ENCODE measurements at regions not wholly inside any gene's neighbourhood (a gene's known extent, or its start where the extent isn't known, plus 50 kb on each side); places are given as distances from the start of the nearest gene placed in this dataset.

DNA sequence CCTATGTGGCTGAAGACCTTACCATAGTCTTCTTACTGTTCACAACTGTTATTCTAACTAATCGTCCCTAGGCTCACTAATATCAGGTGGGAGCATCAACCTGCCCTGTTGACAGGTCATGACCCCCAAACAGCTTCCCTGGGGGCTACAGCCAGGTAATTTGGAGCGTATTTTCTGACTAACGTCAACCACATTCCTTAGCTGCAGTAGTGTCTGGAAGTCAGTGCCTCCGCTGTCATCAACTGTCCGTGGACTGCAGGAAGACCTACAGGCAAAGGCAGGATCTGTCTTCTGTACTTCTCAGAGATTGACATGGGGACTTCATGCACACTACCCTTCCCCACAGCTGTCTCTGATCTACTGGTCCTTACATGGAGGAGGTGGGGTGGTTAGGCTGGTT, 456.9 kb downstream of the BCL11A start:
- TF ChIP-seq ASH2L (IDR thresholded peaks at IDR 0.05; ENCODE audit: low read length) (no peak), POLR2AphosphoS5 (IDR thresholded peaks at IDR 0.05; ENCODE audit: low read depth, low read length) (no peak), CHD2 (IDR thresholded peaks at IDR 0.05; ENCODE audit: low read length) (no peak), POLR2A (IDR thresholded peaks at IDR 0.05; ENCODE audit: control extremely low read depth in 1 of 2, low read depth in 2 of 2, low read length in 2 of 2) (no peak), RAD21 (IDR thresholded peaks at IDR 0.05 in 1 of 2, conservative IDR thresholded peaks at IDR 0.05 in 1 of 2; ENCODE audit: low read depth in 2 of 2, low read length in 2 of 2) (no peak), BACH1 (IDR thresholded peaks at IDR 0.05; ENCODE audit: low read length) (no peak), EZH2 (IDR thresholded peaks at IDR 0.05; ENCODE audit: low read depth, low read length, severe bottlenecking) (no peak), SAP30 (IDR thresholded peaks at IDR 0.05; ENCODE audit: insufficient read depth, insufficient replicate concordance, low read length) (no peak), RNF2 (IDR thresholded peaks at IDR 0.05; ENCODE audit: borderline replicate concordance, low read depth, low read length, missing control alignments, poor library complexity, severe bottlenecking) (no peak)
- TF ChIP-seq, protein P1, sequence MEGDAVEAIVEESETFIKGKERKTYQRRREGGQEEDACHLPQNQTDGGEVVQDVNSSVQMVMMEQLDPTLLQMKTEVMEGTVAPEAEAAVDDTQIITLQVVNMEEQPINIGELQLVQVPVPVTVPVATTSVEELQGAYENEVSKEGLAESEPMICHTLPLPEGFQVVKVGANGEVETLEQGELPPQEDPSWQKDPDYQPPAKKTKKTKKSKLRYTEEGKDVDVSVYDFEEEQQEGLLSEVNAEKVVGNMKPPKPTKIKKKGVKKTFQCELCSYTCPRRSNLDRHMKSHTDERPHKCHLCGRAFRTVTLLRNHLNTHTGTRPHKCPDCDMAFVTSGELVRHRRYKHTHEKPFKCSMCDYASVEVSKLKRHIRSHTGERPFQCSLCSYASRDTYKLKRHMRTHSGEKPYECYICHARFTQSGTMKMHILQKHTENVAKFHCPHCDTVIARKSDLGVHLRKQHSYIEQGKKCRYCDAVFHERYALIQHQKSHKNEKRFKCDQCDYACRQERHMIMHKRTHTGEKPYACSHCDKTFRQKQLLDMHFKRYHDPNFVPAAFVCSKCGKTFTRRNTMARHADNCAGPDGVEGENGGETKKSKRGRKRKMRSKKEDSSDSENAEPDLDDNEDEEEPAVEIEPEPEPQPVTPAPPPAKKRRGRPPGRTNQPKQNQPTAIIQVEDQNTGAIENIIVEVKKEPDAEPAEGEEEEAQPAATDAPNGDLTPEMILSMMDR (IDR thresholded peaks at IDR 0.05; ENCODE audit: control extremely low read depth in 1 of 3, insufficient read depth in 1 of 3, low read depth in 1 of 3, low read length in 3 of 3), result no peak
- TF ChIP-seq, protein P2, sequence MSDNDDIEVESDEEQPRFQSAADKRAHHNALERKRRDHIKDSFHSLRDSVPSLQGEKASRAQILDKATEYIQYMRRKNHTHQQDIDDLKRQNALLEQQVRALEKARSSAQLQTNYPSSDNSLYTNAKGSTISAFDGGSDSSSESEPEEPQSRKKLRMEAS (IDR thresholded peaks at IDR 0.05), result no peak
